Stimulated activated effector memory CD8-positive, alpha-beta T cell treated with anti-CD3 and anti-CD28 coated beads, Interleukin-12 subunit alpha, Interleukin-12 subunit beta, amount 100 ng/mL, for 72 hours (primary cell): ENCODE measurements at regions not wholly inside any gene's neighbourhood (a gene's known extent, or its start where the extent isn't known, plus 50 kb on each side); places are given as distances from the start of the nearest gene placed in this dataset.
"Not testable (repeated sequence)": the region's sequence is repeated elsewhere in the genome, so short reads cannot be mapped to it uniquely, and the experiment has no call there.

Experiments
- ATAC-seq: fragments of 150-1000 bp; cut with Tn5 transposase; 2 replicates; pipeline ENCODE4 v1.10.0; 2021
- DNase-seq, 2 donors: peaks; one replicate each; pipeline ENCODE4 v3.0.0; 2021 to 2022; ENCODE audit warnings: low spot score in 2 of 2
- H3K27ac Mint-ChIP-seq: one replicate; pipeline ENCODE4 v1.8.0; 2022; ENCODE audit warnings: mild to moderate bottlenecking, mixed read lengths
- H3K36me3 Mint-ChIP-seq: one replicate; pipeline ENCODE4 v1.8.0; 2022; ENCODE audit warnings: mild to moderate bottlenecking, mixed read lengths
- H3K4me1 Mint-ChIP-seq: one replicate; pipeline ENCODE4 v1.8.0; 2022; ENCODE audit warnings: mixed read lengths
- H3K4me3 Mint-ChIP-seq: one replicate; pipeline ENCODE4 v1.8.0; 2022; ENCODE audit warnings: mild to moderate bottlenecking, mixed read lengths
- H3K9me3 Mint-ChIP-seq: one replicate; pipeline ENCODE4 v1.8.0; 2022; ENCODE audit warnings: mixed read lengths

DNA sequence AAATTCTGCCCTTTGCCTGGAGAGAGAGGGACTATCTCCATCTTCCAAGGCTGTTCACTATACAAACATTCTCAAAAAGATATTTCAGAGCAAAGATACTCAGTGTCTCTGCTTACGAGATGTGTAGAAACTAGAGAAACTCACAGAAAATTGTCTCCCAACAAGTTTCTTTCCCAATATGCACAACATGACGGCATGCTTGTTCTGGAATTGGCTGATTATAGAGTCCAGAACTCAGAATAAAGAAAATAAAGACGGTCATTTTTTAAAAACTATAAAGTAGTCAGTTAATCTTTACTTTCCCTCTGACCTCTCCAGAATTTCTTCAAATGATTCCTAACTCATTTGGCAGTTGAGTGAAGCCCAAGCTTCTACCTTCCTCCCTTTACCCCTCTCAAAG lies 285.5 kb upstream of the KLF3 start:
- Mint-ChIP-seq H3K4me1 (no peaks in the 10 kb centered on the region), H3K27ac (no peak overlapping the region), H3K4me3 (no peak overlapping the region), H3K9me3 (peaks cover 3% of the 10 kb centered on the region), H3K36me3 (no peaks in the 10 kb centered on the region)
- ATAC-seq (no peak), DNase-seq (no peak)

GRCh38 chr4:38381788-38382187 lies 282.2 kb upstream of the KLF3 start:
- ATAC-seq (no peak), DNase-seq (no peak)
- Mint-ChIP-seq H3K36me3 (no peaks in the 10 kb centered on the region), H3K27ac (no peak overlapping the region), H3K4me3 (no peak overlapping the region), H3K9me3 (peaks cover 3% of the 10 kb centered on the region), H3K4me1 (no peaks in the 10 kb centered on the region)

GRCh38 chr4:38382520-38382919 lies 281.5 kb upstream of the KLF3 start:
- Mint-ChIP-seq H3K4me3 (no peak overlapping the region), H3K27ac (no peak overlapping the region), H3K9me3 (peaks cover 2% of the 10 kb centered on the region), H3K4me1 (no peaks in the 10 kb centered on the region), H3K36me3 (no peaks in the 10 kb centered on the region)
- no peak for DNase-seq
- ATAC-seq = no peak

DNA sequence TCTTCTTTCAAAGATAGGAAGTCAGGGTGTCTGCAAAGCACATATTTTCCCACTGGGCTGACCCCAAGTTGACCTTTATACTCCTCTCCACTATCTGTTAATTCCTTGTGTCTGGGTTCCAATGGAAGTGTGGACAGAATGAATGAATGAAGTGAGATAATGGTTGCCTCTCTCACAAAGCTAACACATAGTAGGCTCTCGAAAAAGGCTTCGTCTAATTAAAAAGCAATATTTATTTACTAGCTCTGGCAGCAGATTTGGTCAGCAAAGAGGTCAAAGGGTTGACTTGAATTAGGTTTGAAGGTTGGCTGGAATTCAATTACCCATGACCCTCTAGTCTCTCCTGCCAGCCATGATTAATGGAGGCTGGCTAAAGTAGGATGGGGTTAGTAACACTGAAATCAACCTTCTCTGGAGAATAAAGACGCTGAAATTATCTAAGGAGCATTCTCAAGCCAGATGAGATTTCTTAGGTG lies 280.3 kb upstream of the KLF3 start:
- H3K4me3 Mint-ChIP-seq = no peak overlapping the region
- H3K9me3 Mint-ChIP-seq = no peaks in the 10 kb centered on the region
- ATAC-seq (no peak), DNase-seq (no peak)
- no peaks in the 10 kb centered on the region for H3K4me1 Mint-ChIP-seq
- H3K36me3 Mint-ChIP-seq = no peaks in the 10 kb centered on the region
- H3K27ac Mint-ChIP-seq = no peak overlapping the region

GRCh38 chr4:38385093-38386004 lies 278.6 kb upstream of the KLF3 start:
- no peak for ATAC-seq
- Mint-ChIP-seq H3K4me3 (no peak overlapping the region), H3K27ac (no peak overlapping the region), H3K4me1 (no peaks in the 10 kb centered on the region), H3K9me3 (peaks cover 4% of the 10 kb centered on the region), H3K36me3 (no peaks in the 10 kb centered on the region)
- no peak for DNase-seq

- H3K27ac Mint-ChIP-seq = no peak overlapping the region
- no peak overlapping the region for H3K4me3 Mint-ChIP-seq
- DNase-seq (no peak), ATAC-seq (no peak)
- H3K36me3 Mint-ChIP-seq = no peaks in the 10 kb centered on the region
- no peaks in the 10 kb centered on the region for H3K4me1 Mint-ChIP-seq
- H3K9me3 Mint-ChIP-seq = peaks cover 7% of the 10 kb centered on the region
These were observed 277.9 kb upstream of the KLF3 start for GRCh38 chr4:38386005-38386551.

DNA sequence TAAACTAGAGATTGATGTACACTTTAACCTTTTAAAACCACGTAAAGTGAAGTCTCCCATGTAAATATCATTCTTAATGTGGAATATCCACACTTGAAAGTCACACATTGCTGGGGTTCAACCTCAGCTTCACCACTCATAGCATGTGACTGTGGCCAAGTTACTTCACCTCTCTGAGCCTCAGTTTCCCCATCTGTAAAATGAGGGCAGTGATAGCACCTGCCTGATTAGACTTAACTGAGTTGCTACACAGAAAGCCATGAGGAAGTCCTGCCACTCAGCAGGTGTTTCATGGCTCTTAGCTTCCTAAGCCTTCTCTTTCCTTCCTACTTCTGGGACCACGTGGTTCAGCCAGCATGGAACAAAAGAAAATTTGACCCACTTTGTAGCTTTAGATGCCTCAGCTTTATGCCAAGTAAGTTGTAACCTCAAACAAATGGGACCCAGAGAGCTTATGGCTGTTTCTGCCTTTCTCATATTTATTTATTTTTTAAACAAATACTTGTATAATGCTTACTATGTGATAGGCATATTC lies 277.3 kb upstream of the KLF3 start:
- ATAC-seq (no peak), DNase-seq (no peak)
- H3K36me3 Mint-ChIP-seq = no peaks in the 10 kb centered on the region
- H3K4me1 Mint-ChIP-seq = no peaks in the 10 kb centered on the region
- H3K4me3 Mint-ChIP-seq = no peak overlapping the region
- H3K27ac Mint-ChIP-seq = no peak overlapping the region
- H3K9me3 Mint-ChIP-seq = peaks cover 11% of the 10 kb centered on the region

DNA sequence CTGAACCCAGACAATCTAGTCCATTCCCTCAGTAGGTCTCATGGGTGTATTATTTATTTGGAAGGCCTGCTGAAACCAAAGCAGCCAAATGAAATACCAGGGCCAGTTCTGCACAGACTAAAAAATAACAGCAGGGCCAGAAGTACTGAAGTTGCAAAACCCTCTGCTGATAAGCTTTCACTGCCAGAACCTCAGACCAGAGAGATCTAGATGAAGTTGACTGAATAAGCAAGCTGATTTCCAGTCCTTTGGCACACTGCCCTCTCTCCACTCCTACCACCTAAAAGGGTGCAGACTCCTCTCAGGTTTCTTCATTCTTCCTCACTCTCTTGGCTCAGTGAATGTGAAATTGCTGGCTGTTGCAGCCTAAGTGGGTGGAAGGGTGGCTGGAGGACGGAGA lies 276.7 kb upstream of the KLF3 start:
- no peak overlapping the region for H3K27ac Mint-ChIP-seq
- no peak overlapping the region for H3K4me3 Mint-ChIP-seq
- no peaks in the 10 kb centered on the region for H3K36me3 Mint-ChIP-seq
- DNase-seq = no peak
- H3K4me1 Mint-ChIP-seq = no peaks in the 10 kb centered on the region
- ATAC-seq = no peak
- peaks cover 16% of the 10 kb centered on the region for H3K9me3 Mint-ChIP-seq

DNA sequence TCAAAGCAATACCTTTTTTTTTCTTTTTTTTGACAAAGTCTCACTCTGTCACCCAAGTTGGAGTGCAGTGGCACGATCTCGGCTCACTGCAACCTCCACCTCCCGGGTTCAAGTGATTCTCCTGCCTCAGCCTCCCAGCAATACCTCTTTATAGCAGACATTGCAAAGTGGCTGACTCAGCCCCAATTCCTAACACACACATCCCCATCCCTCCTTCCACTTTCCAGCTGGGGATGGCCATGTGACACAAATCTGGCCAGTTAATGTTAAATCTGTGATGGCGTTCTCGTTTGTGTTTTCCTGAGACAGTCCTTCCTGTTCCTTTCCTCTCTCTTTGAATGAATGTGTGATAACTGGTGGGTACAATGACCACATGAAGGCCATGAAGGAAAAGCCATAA lies 276.2 kb upstream of the KLF3 start:
- DNase-seq (no peak), ATAC-seq (no peak)
- H3K4me3 Mint-ChIP-seq = no peak overlapping the region
- peaks cover 16% of the 10 kb centered on the region for H3K9me3 Mint-ChIP-seq
- H3K4me1 Mint-ChIP-seq = no peaks in the 10 kb centered on the region
- H3K36me3 Mint-ChIP-seq = no peaks in the 10 kb centered on the region
- H3K27ac Mint-ChIP-seq = no peak overlapping the region

DNA sequence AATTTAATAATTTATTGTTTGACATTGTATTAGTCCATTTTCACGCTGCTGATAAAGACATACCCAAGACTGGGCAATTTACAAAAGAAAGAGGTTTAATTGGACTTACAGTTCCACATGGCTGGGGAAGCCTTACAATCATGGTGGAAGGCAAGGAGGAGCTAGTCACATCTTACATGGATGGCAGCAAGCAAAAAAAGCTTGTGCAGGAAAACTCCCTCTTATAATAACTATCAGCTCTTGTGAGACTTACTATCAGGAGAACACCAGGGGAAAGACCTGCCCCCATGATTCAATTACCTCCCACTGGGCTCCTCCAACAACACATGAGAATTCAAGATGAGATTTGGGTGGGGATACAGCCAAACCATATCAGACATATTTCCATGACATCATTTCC lies 275.1 kb upstream of the KLF3 start:
- H3K27ac Mint-ChIP-seq, DNase-seq, H3K4me1 Mint-ChIP-seq, ATAC-seq, H3K4me3 Mint-ChIP-seq, H3K36me3 Mint-ChIP-seq: not testable (repeated sequence)
- peaks cover 16% of the 10 kb centered on the region for H3K9me3 Mint-ChIP-seq

DNA sequence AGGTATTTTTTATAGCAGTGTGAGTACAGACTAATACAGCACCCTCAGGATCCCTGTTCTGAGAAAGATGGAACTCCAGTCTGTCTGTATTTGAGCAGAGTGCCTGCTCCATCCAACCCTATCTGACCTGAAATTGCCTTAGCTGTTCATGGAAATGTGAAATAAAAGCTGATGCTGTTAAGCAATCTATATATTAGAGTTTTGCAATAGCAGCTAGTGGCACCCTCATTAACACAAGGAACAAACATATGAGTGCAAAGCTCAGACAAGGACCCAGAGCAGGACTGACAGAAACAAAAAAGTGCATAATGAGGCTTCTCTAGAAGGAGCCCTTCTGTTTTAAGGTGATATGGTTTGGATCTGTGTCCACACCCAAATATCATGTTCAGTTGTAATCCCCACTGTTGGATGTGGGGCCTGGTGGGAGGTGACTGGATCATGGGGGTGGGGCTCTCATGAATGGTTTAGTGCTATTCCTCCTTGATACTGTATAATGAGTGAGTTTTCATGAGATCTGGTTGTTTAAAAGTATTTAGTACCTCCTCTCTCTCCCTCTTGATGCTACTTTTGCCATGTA lies 272.9 kb upstream of the KLF3 start:
- H3K36me3 Mint-ChIP-seq = no peaks in the 10 kb centered on the region
- H3K4me3 Mint-ChIP-seq = no peak overlapping the region
- DNase-seq = no peak
- no peaks in the 10 kb centered on the region for H3K4me1 Mint-ChIP-seq
- ATAC-seq = no peak
- peaks cover 16% of the 10 kb centered on the region for H3K9me3 Mint-ChIP-seq
- no peak overlapping the region for H3K27ac Mint-ChIP-seq

GRCh38 chr4:38392223-38392855 lies 271.7 kb upstream of the KLF3 start:
- Mint-ChIP-seq H3K36me3 (no peaks in the 10 kb centered on the region), H3K4me1 (no peaks in the 10 kb centered on the region), H3K27ac (no peak overlapping the region), H3K9me3 (peaks cover 16% of the 10 kb centered on the region), H3K4me3 (no peak overlapping the region)
- ATAC-seq = no peak
- no peak for DNase-seq

GRCh38 chr4:38396091-38396490 lies 267.9 kb upstream of the KLF3 start:
- Mint-ChIP-seq H3K4me3 (no peak overlapping the region), H3K36me3 (no peaks in the 10 kb centered on the region), H3K9me3 (peaks cover 9% of the 10 kb centered on the region), H3K27ac (no peak overlapping the region), H3K4me1 (no peaks in the 10 kb centered on the region)
- no peak for ATAC-seq
- no peak for DNase-seq

DNA sequence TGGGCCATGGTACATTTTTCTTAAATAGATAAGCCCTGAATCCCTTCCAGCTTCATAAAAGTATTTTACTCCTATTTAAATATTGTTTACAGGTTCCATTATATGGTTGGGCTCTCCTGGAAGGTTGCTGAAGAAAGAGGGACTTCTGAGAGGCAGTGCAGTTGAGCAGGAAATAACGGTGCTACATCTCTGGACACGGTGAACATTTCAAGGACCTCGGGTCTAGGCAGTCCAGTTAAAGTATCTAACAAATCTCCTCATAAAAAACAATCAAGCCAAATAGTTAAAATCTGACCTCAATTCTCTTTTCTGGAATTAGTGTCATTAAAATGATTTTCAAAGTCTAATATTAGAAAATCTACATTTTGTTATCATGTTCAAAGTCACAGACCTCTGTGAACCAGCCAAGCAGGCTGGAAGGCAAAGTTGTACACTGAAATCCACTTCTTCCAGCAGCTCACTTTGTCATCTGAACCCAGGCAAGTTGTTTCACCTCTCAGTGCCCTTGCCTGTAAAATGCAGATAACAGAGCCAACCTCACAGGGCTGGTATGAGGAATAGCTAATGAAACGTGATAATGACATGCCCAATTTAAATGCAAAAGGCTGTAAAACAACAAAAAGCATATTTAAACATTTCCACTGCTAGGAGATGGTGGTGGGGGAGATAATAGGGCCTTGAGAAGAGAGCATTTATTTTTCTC lies 267.0 kb upstream of the KLF3 start:
- no peaks in the 10 kb centered on the region for H3K4me1 Mint-ChIP-seq
- H3K9me3 Mint-ChIP-seq = peaks cover 2% of the 10 kb centered on the region
- no peak for DNase-seq
- no peak for ATAC-seq
- H3K27ac Mint-ChIP-seq = no peak overlapping the region
- no peak overlapping the region for H3K4me3 Mint-ChIP-seq
- H3K36me3 Mint-ChIP-seq = no peaks in the 10 kb centered on the region

- ATAC-seq = no peak
- H3K36me3 Mint-ChIP-seq = no peaks in the 10 kb centered on the region
- H3K4me3 Mint-ChIP-seq = no peak overlapping the region
- no peak for DNase-seq
- H3K4me1 Mint-ChIP-seq = no peaks in the 10 kb centered on the region
- no peaks in the 10 kb centered on the region for H3K9me3 Mint-ChIP-seq
- H3K27ac Mint-ChIP-seq = no peak overlapping the region
These were observed 263.1 kb upstream of the KLF3 start for GRCh38 chr4:38400946-38401345.
